OCI-LY1 (cell line): ENCODE measurements at regions not wholly inside any gene's neighbourhood (a gene's known extent, or its start where the extent isn't known, plus 50 kb on each side); places are given as distances from the start of the nearest gene placed in this dataset.
"Not testable (repeated sequence)": the region's sequence is repeated elsewhere in the genome, so short reads cannot be mapped to it uniquely, and the experiment has no call there.

Source experiments
- EZH2 ChIP-seq: fragments of 200-600 bp; sonication (generic), shearing (Covaris generic); IDR thresholded peaks from 2 replicates; pipeline ENCODE4 v1.8.0; 2017; ENCODE audit warnings: borderline replicate concordance, mixed run types, mild to moderate bottlenecking, antibody characterized with exemption, low read length, moderate library complexity, mixed read lengths
- TF ChIP-seq, protein P1 (sequence below): fragments of 200-600 bp; sonication (generic), shearing (Covaris generic); IDR thresholded peaks from 2 replicates; pipeline ENCODE4 v1.5.1; 2017; ENCODE audit warnings: mild to moderate bottlenecking, antibody characterized with exemption, low read length, moderate library complexity, mixed read lengths

DNA sequence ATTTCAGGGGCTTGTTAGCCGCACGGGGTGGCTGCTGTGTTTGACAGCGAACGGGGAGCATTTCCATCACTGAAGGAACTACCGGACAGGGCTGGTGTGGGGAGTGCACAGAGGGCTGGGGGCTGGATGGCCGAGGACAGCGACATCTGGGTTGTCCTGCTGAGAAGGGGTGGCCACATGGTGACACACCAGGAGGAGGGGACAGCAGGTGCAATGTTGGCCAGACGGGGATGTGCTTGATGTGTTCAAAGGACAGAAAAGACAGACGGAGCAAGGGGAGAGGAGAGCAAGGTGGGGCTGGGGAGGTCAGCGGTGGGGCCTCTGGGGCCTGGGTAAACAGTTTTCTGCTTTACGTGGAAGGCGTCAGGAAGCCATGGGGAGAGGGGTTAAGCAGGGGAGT, 115.7 kb downstream of the TNFRSF13B start:
- TF ChIP-seq, protein P1, sequence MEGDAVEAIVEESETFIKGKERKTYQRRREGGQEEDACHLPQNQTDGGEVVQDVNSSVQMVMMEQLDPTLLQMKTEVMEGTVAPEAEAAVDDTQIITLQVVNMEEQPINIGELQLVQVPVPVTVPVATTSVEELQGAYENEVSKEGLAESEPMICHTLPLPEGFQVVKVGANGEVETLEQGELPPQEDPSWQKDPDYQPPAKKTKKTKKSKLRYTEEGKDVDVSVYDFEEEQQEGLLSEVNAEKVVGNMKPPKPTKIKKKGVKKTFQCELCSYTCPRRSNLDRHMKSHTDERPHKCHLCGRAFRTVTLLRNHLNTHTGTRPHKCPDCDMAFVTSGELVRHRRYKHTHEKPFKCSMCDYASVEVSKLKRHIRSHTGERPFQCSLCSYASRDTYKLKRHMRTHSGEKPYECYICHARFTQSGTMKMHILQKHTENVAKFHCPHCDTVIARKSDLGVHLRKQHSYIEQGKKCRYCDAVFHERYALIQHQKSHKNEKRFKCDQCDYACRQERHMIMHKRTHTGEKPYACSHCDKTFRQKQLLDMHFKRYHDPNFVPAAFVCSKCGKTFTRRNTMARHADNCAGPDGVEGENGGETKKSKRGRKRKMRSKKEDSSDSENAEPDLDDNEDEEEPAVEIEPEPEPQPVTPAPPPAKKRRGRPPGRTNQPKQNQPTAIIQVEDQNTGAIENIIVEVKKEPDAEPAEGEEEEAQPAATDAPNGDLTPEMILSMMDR, result not testable (repeated sequence)
- not testable (repeated sequence) for TF ChIP-seq EZH2
